ENCODE measurements at regions not wholly inside any gene's neighbourhood (a gene's known extent, or its start where the extent isn't known, plus 50 kb on each side); places are given as distances from the start of the nearest gene placed in this dataset.

DNA sequence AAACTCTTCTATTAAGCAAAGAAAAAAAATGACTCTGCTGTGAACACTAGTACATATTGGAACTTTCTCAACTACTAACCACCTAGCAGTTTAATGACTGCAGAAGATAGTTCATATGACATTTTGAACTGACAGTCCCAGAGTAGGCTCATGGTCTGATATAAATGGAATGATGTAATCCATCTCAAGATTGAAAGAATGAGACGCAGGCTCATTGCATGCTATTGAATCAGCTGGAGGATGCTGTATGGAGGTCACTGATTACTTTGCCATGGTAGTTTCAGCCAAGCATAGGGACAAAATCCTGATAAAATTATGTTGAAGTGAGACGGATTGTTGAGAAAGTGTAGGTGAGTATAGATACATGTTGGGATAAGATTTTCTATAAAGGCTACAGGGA is 217.6 kb upstream of the SEMA3E start:
- DNase-seq (ENCODE audit: low spot score) (no peak), ATAC-seq (ENCODE audit: low FRiP score) (no peak)
- no peak for TF ChIP-seq CTCF (IDR thresholded peaks at IDR 0.05)

DNA sequence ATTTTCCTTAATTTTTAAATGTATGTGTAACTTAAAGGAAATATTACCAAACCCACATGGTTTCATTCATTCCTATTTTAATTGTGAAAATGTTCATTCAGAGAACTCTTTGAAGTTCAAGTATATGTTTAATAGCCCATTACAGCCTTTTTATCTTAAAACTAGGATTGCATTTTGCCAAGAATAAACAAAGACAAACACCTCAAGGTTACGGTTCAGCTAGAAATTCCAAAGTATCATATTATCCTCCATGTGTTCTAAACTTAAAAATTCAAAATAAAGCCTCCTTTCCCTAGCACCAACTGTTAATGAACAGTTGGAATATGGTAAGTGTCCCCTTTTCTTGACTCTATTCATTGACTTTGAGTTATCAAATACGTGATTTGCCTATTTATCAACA is 215.6 kb upstream of the SEMA3E start:
- no peak for TF ChIP-seq CTCF (IDR thresholded peaks at IDR 0.05)
- DNase-seq (ENCODE audit: low spot score): no peak
- no peak for ATAC-seq (ENCODE audit: low FRiP score)

GRCh38 chr7:83863906-83864305 is 215.0 kb upstream of the SEMA3E start:
- no peak for TF ChIP-seq CTCF (IDR thresholded peaks at IDR 0.05)
- no peak for ATAC-seq (ENCODE audit: low FRiP score)

DNA sequence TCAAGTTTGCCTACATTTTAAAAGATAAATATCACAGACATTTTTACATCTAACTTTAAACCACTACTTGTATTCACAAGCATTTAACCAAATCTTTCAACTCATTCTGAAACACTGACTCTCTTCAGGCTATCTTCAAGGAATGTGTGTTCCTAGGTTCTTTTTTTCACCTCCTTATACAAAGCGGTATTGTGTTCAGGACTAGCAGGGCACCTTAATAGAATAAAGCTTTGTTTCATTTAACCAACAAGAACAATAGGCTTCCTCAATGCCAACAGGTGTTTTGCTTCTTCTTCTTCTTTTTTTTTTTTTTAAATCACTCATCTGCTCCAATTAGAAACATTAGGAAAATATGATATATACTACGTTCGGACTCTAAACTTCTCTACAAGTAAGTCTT is 212.9 kb upstream of the SEMA3E start:
- no peak for ATAC-seq (ENCODE audit: low FRiP score)
- DNase-seq (ENCODE audit: low spot score): no peak
- TF ChIP-seq CTCF (IDR thresholded peaks at IDR 0.05): no peak

More at GRCh38 chr7:83863906-83864305, 215.0 kb upstream of the SEMA3E start:
- no peak for DNase-seq (ENCODE audit: low spot score)

GRCh38 chr7:83859827-83860226 is 210.9 kb upstream of the SEMA3E start:
- no peak for TF ChIP-seq CTCF (IDR thresholded peaks at IDR 0.05)
- DNase-seq (ENCODE audit: low spot score) (no peak), ATAC-seq (ENCODE audit: low FRiP score) (no peak)

DNA sequence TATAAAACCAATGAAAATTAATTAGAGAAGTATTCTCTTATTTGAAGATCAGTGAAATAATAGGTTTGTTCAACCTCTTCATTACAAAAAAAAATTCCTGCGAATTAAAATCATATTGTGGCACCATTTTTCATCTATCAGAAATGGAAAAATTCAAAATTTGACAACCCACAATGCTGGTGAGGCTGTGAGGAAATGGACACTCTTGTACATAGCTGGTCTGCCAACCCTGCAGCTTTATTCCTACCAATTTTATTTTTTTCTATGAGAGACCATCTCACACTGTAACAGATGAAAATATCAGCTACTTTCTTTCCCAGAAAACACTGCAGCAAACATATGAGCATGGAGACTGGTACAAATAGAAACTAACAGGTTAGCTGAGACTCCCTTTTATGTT is 208.8 kb upstream of the SEMA3E start:
- DNase-seq (ENCODE audit: low spot score) (no peak), ATAC-seq (ENCODE audit: low FRiP score) (no peak)
- TF ChIP-seq CTCF (IDR thresholded peaks at IDR 0.05): no peak

GRCh38 chr7:83856094-83856493 is 207.2 kb upstream of the SEMA3E start:
- no peak for DNase-seq (ENCODE audit: low spot score)
- no peak for TF ChIP-seq CTCF (IDR thresholded peaks at IDR 0.05)

More at GRCh38 chr7:83856094-83856493, 207.2 kb upstream of the SEMA3E start:
- ATAC-seq (ENCODE audit: low FRiP score): no peak

Data from omental fat pad (tissue), 3 donors.